ENCODE measurements at regions not wholly inside any gene's neighbourhood (a gene's known extent, or its start where the extent isn't known, plus 50 kb on each side); places are given as distances from the start of the nearest gene placed in this dataset.

- H3K36me3 ChIP-seq = no peaks in the 10 kb centered on the region
These were observed 256.0 kb upstream of the AUTS2 start for GRCh38 chr7:69342154-69342884.

GRCh38 chr7:69349291-69349690, 249.0 kb upstream of the AUTS2 start:
- Histone ChIP-seq H3K36me3 (no peaks in the 10 kb centered on the region), H3K27ac (no peak overlapping the region), H3K4me3 (no peak overlapping the region), H3K27me3 (no peaks in the 10 kb centered on the region), H3K4me1 (no peaks in the 10 kb centered on the region), H3K9ac (ENCODE audit: low read depth in 2 of 2, low read length in 2 of 2) (no peak overlapping the region), H3K9me3 (no peaks in the 10 kb centered on the region)
- intact Hi-C loops (cut with DNase I) = no loop called here
- DNase-seq = no peak
- TF ChIP-seq CTCF (IDR thresholded peaks at IDR 0.05) = no peak

More at GRCh38 chr7:69342154-69342884, 256.0 kb upstream of the AUTS2 start:
- Histone ChIP-seq H3K9ac (ENCODE audit: low read depth in 2 of 2, low read length in 2 of 2) (no peak overlapping the region), H3K27me3 (no peaks in the 10 kb centered on the region), H3K9me3 (no peaks in the 10 kb centered on the region), H3K4me3 (no peak overlapping the region), H3K4me1 (no peaks in the 10 kb centered on the region), H3K27ac (no peak overlapping the region)
- intact Hi-C loops (cut with DNase I) = no loop called here
- DNase-seq = no peak
- TF ChIP-seq CTCF (IDR thresholded peaks at IDR 0.05) = no peak

GRCh38 chr7:69358163-69358821, 240.0 kb upstream of the AUTS2 start:
- Histone ChIP-seq H3K9ac (ENCODE audit: low read depth in 2 of 2, low read length in 2 of 2) (no peak overlapping the region), H3K27me3 (no peaks in the 10 kb centered on the region), H3K9me3 (no peaks in the 10 kb centered on the region), H3K4me3 (no peak overlapping the region), H3K4me1 (no peaks in the 10 kb centered on the region), H3K27ac (no peak overlapping the region), H3K36me3 (no peaks in the 10 kb centered on the region)
- no peak for DNase-seq
- TF ChIP-seq CTCF (IDR thresholded peaks at IDR 0.05) = no peak
- intact Hi-C loops (cut with DNase I) = no loop called here

- Histone ChIP-seq H3K27ac (no peak overlapping the region), H3K4me1 (no peaks in the 10 kb centered on the region), H3K9me3 (no peaks in the 10 kb centered on the region), H3K36me3 (no peaks in the 10 kb centered on the region), H3K27me3 (no peaks in the 10 kb centered on the region), H3K9ac (ENCODE audit: low read depth in 2 of 2, low read length in 2 of 2) (no peak overlapping the region), H3K4me3 (no peak overlapping the region)
- TF ChIP-seq CTCF (IDR thresholded peaks at IDR 0.05) = no peak
- intact Hi-C loops (cut with DNase I) = no loop called here
- DNase-seq = no peak
These were observed 239.1 kb upstream of the AUTS2 start for GRCh38 chr7:69359003-69359700.

- H3K27ac ChIP-seq = no peak overlapping the region
- no peaks in the 10 kb centered on the region for H3K9me3 ChIP-seq
- no peaks in the 10 kb centered on the region for H3K36me3 ChIP-seq
- intact Hi-C loops (cut with DNase I) = no loop called here
- H3K4me3 ChIP-seq = no peak overlapping the region
- no peak overlapping the region for H3K9ac ChIP-seq (ENCODE audit: low read depth in 2 of 2, low read length in 2 of 2)
- DNase-seq = no peak
- H3K4me1 ChIP-seq = no peaks in the 10 kb centered on the region
- TF ChIP-seq CTCF (IDR thresholded peaks at IDR 0.05) = no peak
- no peaks in the 10 kb centered on the region for H3K27me3 ChIP-seq
These were observed 237.4 kb upstream of the AUTS2 start for GRCh38 chr7:69360913-69361312.

Measured in colonic mucosa (tissue), 4 donors.